ENCODE measurements at regions not wholly inside any gene's neighbourhood (a gene's known extent, or its start where the extent isn't known, plus 50 kb on each side); places are given as distances from the start of the nearest gene placed in this dataset.
A peak's percentile ranks its signal among the peaks of the same experiment; 100 is the strongest.

- intact Hi-C loops (cut with micrococcal nuclease; ENCODE audit: unreplicated experiment): no loop called here
- peaks cover 30% of the 10 kb centered on the region for H3K27me3 Mint-ChIP-seq (ENCODE audit: unreplicated experiment)
- no peak overlapping the region for H3K27ac Mint-ChIP-seq (ENCODE audit: unreplicated experiment)
- TF ChIP-seq CTCF (IDR thresholded peaks at IDR 0.05; ENCODE audit: unreplicated experiment): no peak
- BruUV-seq (replicated peaks): no TSS peak
- H3K9me3 Mint-ChIP-seq (ENCODE audit: low read depth, unreplicated experiment): no peaks in the 10 kb centered on the region
- H3K4me3 Mint-ChIP-seq (ENCODE audit: low read depth, unreplicated experiment): no peak overlapping the region
- no peaks in the 10 kb centered on the region for H3K36me3 Mint-ChIP-seq (ENCODE audit: insufficient read depth, unreplicated experiment)
- CTCF ChIA-PET: no interaction called here
- no peaks in the 10 kb centered on the region for H3K4me1 Mint-ChIP-seq (ENCODE audit: low read depth, unreplicated experiment)
- DNase-seq: no peak
These were observed 96.2 kb upstream of the CDYL2 start for GRCh38 chr16:80900593-80900954.

- Mint-ChIP-seq H3K27me3 (ENCODE audit: unreplicated experiment) (peaks cover 36% of the 10 kb centered on the region), H3K36me3 (ENCODE audit: insufficient read depth, unreplicated experiment) (no peaks in the 10 kb centered on the region), H3K4me1 (ENCODE audit: low read depth, unreplicated experiment) (no peaks in the 10 kb centered on the region), H3K9me3 (ENCODE audit: low read depth, unreplicated experiment) (no peaks in the 10 kb centered on the region), H3K4me3 (ENCODE audit: low read depth, unreplicated experiment) (no peak overlapping the region), H3K27ac (ENCODE audit: unreplicated experiment) (no peak overlapping the region)
- BruUV-seq (replicated peaks): no TSS peak
- DNase-seq: peak; percentile 48
- no peak for TF ChIP-seq CTCF (IDR thresholded peaks at IDR 0.05; ENCODE audit: unreplicated experiment)
- intact Hi-C loops (cut with micrococcal nuclease; ENCODE audit: unreplicated experiment): no loop called here
- CTCF ChIA-PET: no interaction called here
These were observed 95.6 kb upstream of the CDYL2 start for GRCh38 chr16:80899809-80900592.

- H3K27ac Mint-ChIP-seq (ENCODE audit: unreplicated experiment): no peak overlapping the region
- no peak for DNase-seq
- CTCF ChIA-PET: no interaction called here
- TF ChIP-seq CTCF (IDR thresholded peaks at IDR 0.05; ENCODE audit: unreplicated experiment): no peak
- no TSS peak for BruUV-seq (replicated peaks)
- H3K4me1 Mint-ChIP-seq (ENCODE audit: low read depth, unreplicated experiment): no peaks in the 10 kb centered on the region
- intact Hi-C loops (cut with micrococcal nuclease; ENCODE audit: unreplicated experiment): no loop called here
- H3K9me3 Mint-ChIP-seq (ENCODE audit: low read depth, unreplicated experiment): no peaks in the 10 kb centered on the region
- H3K4me3 Mint-ChIP-seq (ENCODE audit: low read depth, unreplicated experiment): no peak overlapping the region
- H3K27me3 Mint-ChIP-seq (ENCODE audit: unreplicated experiment): peaks cover 48% of the 10 kb centered on the region
- no peaks in the 10 kb centered on the region for H3K36me3 Mint-ChIP-seq (ENCODE audit: insufficient read depth, unreplicated experiment)
These were observed 92.4 kb upstream of the CDYL2 start for GRCh38 chr16:80896776-80897175.

GRCh38 chr16:80894091-80894490 lies 89.7 kb upstream of the CDYL2 start:
- BruUV-seq (replicated peaks): no TSS peak
- CTCF ChIA-PET: no interaction called here

More at GRCh38 chr16:80894091-80894490, 89.7 kb upstream of the CDYL2 start:
- H3K27me3 Mint-ChIP-seq (ENCODE audit: unreplicated experiment): peaks cover 26% of the 10 kb centered on the region
- no peak for DNase-seq
- no peaks in the 10 kb centered on the region for H3K9me3 Mint-ChIP-seq (ENCODE audit: low read depth, unreplicated experiment)
- no peaks in the 10 kb centered on the region for H3K36me3 Mint-ChIP-seq (ENCODE audit: insufficient read depth, unreplicated experiment)
- no peak for TF ChIP-seq CTCF (IDR thresholded peaks at IDR 0.05; ENCODE audit: unreplicated experiment)
- H3K27ac Mint-ChIP-seq (ENCODE audit: unreplicated experiment): no peak overlapping the region
- H3K4me3 Mint-ChIP-seq (ENCODE audit: low read depth, unreplicated experiment): no peak overlapping the region
- H3K4me1 Mint-ChIP-seq (ENCODE audit: low read depth, unreplicated experiment): no peaks in the 10 kb centered on the region
- intact Hi-C loops (cut with micrococcal nuclease; ENCODE audit: unreplicated experiment): no loop called here
